Activated CD4-positive, CD25-positive, alpha-beta regulatory T cell treated with anti-CD3 and anti-CD28 coated beads, Interleukin-2, amount 50 U/mL, for 72 hours (primary cell): ENCODE measurements at regions not wholly inside any gene's neighbourhood (a gene's known extent, or its start where the extent isn't known, plus 50 kb on each side); places are given as distances from the start of the nearest gene placed in this dataset.

Experiments used
- DNase-seq: peaks from one replicate; pipeline ENCODE4 v3.0.0; 2021

DNA sequence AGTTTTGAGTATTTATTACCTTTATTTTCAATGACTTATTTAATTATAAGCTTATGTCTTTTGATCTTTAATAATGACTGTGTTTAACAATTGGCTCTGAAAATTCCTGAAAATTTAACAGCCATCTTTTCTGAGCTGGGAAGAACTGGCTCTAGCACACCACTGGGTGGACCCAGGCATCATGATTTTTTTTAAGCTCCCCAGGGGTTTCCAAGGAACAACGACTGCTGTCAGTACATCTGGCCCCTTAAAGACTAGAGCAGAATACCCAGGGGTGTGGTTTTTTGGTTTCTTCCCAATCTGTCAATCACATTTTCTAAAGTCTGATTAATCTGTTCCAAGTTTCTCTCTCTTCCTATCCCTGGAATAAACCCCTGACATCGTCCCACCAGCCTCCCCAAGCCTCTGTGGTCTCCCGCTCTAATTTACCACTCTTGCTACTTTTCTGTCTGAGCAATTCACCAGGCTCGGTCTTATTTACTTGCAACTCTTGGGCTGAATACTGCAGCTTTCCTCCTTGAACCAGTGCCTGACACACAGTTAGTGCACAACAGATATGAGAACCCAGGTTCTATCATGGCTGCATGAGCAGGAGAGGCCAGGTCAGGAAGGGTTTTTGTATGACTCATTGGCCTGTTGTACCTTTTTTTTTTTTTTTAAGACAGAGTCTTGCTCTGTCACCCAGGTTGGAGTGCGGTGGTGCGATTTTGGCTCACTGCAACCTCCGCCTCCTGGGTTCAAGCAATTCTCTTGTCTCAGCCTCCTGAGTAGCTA lies 321.9 kb downstream of the ZSWIM6 start:
- DNase-seq, result no peak

DNA sequence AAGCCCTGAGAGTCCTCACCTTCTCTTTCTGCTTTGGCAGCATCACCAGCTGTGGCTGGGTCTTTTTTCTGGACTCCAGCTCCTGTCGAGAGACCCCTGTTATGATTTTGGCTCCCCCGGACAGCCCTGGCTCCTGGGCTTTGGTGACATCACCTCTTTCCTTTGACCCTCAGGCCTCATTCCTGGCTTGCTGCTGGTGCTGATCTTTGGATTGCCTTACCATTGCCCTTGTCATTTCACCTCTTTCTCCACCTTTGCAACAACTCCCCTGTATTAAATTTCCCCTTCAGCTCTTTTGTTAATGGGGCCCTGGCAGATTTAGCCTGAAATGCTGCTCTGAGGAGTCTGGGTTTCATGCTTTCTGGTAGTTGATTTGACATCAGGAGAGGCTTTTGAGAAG lies 322.8 kb downstream of the ZSWIM6 start:
- no peak for DNase-seq

DNA sequence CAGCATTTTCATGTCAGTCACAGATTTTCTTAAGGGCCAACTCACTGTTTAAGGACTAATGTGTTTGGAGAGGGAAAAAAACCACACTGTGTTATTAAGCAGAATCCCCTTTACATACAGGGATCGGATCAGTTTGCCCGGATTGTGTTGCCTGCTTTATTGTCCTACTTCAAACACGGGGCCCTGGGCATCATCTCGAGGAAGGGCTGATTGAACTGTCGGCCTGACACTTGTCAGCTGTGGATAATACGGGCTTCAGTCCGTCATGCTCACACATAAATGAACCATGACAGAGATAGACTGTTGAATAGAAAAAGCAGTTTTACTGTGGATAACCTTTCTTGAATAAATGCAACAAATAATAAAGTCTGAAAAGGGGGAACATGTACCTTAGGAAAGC lies 325.0 kb downstream of the ZSWIM6 start:
- DNase-seq, result no peak

DNA sequence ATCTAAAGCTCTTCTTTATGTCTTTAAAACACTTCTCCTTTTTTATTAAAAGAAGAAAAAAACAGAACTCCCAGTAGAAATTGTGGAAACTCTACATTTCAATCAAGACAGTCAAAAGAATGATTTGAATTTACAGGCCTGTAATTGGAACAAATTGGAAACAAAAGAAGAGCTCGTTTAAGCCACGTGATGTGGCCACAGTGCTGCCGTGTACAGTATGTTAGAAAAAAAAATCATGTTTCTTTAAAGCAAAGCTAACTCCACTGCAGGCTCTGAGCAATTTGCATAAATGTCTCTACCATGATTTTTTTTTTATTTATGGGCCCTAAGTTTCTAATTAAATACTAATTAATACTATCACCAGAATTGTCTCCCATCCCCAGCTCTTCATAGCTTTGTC lies 325.6 kb downstream of the ZSWIM6 start:
- no peak for DNase-seq

DNA sequence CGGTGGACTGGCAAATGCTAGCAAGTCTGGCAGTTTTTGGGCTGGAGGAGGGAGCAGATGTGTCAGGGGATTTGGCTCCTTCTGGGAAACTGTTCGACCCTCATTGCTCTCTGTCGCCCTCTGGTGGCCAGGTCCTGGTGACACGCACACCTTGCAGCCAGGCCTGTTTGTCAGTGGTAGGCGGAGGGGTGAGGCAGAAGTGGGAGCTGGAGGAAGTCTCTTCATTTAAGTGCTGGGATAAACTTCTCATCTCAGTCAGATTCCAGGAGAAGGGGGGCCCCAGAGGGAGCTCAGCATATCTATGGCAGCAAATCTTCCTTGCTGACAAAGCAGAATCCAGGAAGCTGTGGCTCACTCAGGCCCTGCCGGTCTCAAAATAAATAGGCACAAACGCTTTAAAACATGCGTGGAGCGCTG lies 326.5 kb downstream of the ZSWIM6 start:
- DNase-seq, result peak; percentile 85

DNA sequence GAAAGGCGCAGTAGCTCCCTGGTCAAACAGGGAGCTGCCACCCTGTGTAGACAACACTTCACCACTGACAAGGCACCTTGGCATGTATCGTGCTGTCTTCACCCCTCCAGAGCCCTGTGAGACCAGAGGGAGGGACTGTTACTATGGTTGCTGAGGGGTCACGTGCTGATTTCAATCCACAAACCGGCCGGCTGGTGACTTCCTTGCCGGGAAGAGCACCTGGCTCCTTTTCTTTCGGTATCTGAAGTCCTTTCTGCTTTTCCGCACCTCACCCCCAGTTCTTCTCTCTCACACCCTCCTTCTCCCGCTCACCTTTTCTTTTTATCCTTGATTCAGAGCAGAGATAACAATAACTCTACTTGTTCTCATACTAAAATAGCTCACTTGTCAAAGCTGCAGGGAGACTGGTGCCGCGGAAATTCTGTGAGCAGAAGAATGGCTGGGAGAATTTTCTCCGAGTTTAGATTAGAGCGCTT lies 327.2 kb downstream of the ZSWIM6 start:
- no peak for DNase-seq

DNA sequence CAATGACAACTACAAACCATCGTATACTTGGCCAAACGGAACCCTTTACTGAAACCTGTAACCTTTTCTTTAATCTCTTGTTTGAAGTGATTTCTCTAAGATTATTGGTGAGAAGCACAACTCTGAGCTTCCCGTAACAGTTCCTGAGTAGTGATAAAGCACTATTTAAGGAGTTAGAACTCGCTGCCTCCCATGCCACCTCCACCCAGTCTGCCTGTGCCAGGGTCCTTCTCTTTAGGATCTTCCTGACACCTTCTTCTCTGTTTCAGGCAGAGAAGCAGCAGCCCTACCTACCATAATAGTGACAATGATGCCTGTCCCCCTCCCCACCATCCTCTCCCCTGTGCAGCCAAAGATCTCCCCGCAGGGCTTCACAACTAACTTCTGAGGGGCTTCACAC lies 330.6 kb downstream of the ZSWIM6 start:
- DNase-seq, result no peak

DNA sequence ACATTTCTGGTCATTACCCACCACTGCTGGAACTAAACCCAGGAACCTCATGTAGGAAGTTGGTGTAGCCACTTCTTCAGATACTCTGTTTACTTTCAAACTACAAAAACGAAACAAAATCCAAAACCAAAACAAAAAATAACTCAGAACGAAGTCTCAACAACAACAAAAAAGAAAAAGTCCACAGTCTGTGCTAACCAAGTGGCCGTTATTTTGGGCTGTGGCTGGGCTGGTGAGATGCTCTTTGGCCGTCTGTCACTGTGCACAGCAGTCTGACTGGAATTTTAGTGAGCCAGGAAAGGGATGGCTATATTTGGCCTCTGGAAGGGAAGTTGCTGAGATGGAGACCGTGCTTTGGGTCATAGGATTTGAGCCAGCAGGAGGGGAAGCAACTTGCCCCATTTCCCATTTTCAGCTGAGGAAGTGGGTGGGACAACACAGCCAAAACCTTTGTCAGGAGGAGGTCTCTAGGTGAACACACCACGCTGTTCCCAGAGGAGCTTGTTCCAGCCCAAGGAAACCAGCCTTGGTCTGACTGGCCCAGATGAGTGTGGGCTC lies 334.1 kb downstream of the ZSWIM6 start:
- DNase-seq, result no peak

DNA sequence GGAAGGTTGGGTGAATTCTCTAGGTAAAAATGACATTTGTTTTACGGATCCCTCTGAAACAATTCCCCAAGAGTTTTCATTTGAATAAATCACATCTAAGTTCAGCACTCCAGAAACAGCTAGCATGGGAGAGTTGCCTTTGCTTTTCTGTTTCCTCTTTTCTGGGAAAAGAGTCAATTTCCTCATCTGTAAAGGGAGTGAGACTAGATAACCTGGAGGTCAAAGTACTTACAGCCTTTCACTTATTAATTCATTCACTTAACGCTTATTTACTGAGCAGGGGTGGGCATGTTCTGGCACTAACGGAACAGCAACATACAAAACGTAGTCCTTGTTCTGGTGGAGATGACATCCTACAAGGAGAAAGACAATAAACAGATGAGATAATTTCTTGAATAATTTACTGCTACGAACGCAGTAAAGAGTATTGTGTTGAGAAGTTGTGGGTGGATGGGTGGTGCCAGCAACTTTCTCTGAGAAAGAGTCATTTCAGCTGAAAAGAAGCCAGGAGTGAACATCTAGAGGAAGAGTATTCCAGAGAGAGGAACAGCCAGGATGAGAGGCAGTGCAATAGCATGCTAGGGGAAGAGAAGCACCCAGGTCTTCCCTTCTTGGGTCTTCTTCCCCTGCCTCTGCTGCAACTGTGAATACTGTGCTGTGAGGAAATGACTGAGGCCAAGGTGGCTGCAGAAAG lies 335.6 kb downstream of the ZSWIM6 start:
- no peak for DNase-seq

DNA sequence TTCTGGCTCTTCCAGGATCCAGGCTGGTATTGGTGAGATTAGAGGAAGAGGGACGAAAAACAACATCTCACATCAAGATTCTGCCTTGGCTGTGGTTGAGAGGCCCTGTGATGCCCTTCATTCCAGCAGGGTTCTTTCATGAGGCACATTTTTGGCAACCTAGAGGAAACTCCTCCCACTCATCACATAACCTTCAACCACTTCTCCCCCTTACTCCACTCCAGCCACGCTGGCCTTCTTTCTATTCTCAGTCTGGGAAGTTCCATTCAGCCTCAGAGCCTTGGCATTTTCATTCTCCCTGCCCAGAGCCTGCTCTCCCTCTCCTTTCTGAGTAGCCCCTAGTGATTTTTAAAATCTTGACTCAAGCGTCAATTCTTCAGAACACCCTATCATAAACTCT lies 337.5 kb downstream of the ZSWIM6 start:
- no peak for DNase-seq

DNA sequence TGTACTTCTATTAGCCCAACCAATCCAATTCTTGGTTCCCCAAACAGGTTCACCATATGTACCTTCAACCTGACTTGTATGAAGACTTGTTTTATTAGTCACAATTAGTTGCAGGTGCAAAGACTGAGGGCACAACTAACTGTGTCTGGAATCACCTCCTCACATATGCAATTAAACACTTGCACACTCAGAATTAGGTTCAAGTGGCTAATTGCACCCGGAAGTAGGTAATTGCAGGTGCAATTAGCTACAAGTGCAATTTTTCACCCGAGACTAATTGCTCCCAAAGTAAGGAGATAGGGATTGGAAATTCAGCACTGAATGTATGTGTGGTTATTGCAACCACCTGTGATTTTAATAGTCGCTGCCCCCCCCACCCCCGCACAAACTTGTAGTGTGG lies 338.9 kb downstream of the ZSWIM6 start:
- DNase-seq, result no peak

DNA sequence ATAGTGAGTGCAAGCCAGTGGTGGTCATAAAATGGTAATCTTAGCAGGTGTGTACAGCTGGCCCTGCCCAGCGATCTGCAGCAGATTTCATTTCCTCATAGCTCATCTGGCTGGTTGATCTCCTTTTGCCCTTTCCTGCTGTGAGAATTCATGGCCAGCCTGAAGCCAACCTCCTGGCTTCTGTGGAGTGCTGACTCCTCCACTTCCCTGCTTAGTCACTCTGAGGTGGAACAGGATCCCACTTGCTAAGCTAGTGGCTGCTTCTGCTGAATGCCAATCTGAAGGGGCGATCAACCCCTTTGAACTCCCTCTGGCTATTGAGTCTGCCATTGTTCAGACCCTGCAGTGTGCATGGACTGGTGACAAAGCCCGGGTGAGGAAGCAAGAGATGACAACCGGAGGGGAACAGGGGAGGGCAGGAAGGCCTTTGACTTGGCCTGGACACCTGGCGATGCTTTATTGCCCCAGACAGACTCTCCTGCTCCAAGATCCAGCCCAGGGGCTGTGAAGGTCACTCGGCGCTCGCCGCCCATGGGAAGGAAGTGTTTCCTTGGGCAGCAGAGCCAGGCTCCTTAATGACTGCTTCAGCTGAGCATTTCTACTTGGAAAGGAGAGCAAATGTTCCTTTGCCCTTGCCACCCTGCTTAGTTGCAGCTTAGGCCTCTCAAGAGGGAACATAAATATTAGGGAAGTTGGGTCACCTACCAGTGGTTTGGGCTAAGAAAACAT lies 341.1 kb downstream of the ZSWIM6 start:
- no peak for DNase-seq

DNA sequence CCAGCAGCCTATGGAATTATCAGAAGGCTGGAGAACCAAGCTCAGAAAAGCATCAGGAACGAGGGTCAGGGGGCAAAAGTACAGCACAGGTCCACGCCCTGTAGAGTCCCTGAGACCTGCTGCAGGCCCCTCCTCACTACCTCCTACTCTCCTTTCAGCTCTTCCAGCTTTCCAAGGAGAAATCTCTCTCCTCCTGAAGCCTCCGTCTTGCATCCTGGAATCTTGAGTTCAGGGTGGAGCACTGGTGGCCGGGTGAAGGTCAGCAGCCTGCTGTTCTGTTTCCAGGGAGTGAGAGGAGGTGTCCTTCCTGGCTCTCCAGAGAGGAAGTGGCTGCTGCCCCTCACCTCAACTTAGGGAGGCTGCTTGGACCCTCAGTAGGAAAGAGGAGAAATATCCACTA lies 342.3 kb downstream of the ZSWIM6 start:
- no peak for DNase-seq

DNA sequence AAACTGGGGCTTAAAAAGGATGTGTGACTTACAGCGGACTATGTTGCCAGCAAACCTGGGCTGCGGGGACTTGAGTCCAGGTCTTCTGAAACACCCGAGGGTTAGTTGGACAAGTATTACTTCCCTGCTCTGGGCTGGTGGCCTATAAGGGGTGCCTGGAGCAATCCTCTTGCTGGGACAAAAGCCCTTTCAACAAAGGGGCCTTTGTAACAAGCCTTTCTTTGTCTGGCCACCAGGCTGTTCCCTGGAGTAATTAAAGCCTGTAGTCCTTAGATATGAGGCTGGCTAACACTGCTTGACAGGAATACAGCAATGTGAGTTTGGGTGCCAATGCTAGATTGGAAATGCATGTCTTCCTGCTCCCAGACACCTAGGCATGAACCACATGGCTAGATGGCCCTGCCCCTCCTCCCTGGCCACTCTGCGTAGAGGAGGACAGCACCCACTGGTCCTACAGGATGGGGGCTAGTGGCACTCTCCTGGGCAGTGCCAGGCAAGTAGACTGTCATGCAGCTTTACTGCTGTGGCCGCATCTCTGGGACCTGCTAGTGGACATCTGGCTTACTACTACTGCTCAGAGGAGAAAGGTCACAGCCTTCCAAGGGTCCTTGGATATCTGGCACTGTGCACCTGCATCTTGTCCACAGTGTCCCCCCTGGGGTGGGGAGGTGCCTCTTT lies 343.1 kb downstream of the ZSWIM6 start:
- no peak for DNase-seq

DNA sequence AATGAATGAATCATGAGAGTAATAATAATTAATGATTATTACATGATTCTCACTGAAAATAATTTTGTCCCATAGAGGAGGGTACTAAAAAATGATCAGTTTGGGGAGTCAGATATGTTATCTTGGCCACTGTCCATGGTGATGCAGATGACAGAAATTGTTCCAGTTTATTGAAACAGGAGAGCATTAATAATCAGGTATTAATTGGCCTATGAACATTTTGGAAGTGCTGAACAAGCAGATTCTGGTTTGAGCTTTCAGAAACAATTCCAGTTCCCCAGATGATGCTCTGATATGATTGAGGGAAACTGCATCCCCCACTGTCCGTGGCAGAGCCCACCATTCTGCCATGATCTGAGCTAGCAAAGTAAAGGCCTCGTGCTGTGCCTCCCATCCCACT lies 345.2 kb downstream of the ZSWIM6 start:
- DNase-seq, result no peak

DNA sequence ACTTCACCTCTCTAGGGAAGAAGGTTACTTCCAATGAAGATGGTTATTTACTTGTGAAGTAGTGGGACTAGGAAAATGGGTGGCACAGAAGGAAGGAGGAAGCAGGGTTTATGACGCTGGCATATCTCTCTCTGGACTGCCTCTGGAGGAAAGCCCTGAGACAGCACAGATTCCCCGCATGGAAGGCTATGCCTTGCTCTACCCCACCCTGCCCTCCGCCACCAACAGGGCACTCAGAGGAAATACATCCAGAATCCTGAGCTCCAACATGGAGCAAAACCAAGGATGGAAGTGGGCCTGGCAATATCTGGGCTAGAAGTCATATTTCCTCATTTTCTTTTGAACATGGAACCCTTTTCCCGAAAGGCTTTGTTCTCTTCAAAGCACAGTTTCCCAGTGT lies 346.9 kb downstream of the ZSWIM6 start:
- no peak for DNase-seq

DNA sequence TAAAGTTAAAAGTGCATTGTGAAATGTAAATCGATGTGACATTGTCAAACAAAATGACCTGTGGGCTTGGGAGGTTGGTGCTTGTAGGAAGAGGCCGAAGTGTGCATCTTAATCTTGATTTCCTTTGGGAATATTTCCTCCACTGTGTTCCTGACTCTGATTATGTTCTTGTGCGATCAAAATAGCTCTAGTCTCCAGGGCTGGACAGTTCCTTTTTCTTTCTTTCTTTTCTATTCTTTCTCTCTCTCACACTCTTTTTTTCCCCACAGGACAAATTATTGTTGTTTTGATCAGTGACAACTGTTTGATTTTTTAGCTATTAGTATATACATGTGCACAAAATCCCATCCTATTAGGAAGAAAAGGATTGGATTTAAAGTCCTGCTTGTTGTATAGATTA lies 347.5 kb downstream of the ZSWIM6 start:
- DNase-seq, result no peak

DNA sequence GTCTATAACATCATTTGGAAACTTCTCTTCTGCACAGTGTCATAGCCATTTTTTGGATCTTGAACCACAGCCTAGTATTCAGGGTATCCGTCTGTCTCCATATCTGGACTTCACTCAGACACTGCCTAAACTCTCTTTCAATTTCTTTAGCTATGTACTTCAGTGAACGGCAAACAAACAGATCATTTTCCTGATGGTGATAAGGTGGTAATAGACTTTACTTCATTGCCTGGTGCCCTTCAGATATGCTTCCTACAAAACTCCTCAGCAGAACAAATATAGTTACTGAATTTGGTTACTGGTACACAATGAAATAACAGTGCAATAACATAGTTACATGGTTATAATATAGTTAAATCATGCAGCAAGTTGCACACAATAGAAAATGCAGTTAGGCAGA lies 348.2 kb downstream of the ZSWIM6 start:
- DNase-seq, result no peak

DNA sequence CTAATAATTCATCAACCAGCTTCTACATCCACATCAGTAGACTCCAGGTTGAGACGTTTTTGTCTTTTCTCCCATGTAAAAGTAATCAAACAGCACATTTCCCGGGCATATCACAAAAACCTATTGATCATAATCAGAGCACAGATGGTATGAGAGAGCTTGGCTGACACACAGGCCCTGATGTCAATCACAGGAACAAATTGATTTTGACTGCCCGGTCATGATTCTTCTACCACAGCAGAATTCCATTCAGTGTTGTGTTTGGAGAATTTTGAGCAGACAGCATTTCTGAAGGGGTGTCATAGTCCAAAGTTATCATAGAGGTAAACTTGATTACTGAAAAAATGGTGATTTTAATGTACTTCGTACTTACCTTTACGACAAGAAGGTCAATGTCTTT lies 351.1 kb downstream of the ZSWIM6 start:
- DNase-seq, result no peak

DNA sequence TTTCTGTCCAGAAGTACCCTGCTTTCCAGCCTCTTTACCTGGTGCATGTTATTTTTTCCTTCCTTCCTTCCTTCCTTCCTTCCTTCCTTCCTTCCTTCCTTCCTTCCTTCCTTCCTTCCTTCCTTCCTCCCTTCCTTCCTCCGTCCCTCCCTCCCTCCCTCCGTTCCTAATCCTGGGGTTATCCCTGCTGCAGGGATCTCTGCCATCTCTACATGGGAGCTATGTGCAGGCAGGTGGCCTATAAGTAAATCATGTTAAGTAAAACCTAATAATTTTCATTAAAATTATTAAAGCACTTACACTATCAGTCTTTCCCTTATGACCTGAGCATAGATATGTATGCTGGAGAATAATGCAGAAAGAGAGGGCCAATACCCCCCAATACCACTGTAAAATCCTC lies 351.9 kb downstream of the ZSWIM6 start:
- no peak for DNase-seq

DNA sequence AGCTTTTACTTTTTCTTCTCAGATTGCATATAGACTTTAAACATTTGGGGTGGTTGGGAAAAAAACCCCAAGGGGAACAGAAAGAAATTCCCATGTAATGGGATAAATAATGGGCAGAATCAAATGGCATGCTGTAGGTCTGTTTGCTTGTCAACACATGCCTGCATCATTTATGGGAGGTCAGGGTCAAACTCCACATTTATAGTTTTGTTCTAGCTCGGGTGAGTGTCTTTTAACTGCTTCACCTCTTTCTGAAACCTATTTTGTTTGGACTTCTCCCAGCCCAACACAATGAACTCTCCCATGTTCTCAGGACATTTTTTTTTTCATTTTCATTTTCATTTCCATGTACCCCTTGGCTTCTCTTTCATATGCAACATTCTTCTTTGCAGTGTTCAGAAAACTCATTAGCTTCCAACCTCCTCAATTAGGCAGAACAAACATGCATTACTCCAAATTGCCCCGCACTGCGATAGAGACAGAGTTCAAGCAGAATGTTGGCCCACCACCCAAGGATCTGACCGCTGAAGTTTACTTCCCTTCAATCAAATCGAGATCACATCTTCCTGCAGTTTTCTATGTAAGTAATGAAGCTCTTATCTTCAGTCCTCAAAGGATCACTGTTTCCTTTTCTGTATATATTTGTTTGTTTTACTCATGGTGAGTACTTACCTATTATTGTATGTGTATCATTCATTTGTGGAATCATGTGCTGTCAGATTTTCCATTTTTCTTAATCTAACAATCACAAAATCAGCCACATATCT lies 354.6 kb downstream of the ZSWIM6 start:
- DNase-seq, result no peak

DNA sequence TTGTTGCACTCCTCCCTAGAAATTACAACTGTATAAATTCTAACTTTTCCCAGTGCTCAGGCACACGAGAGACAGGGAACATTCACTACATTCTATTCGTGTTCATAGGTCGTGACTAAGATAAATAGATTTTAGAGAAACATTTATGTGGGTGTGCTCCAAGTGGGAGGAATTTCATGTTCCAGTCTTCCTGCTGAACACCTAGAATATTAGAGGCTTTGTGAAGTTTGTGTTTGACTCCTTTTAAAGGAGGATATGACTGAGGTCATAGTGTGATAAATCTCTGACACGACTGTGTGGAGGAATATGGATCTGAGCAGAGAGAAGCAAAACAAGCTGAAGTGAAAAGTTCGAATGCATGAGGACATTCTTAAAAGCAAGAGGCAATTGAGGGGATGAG lies 355.3 kb downstream of the ZSWIM6 start:
- DNase-seq, result no peak
